ENCODE measurements at regions not wholly inside any gene's neighbourhood (a gene's known extent, or its start where the extent isn't known, plus 50 kb on each side); places are given as distances from the start of the nearest gene placed in this dataset.
"Not testable (repeated sequence)": the region's sequence is repeated elsewhere in the genome, so short reads cannot be mapped to it uniquely, and the experiment has no call there.

GRCh38 chrX:104513162-104513561 lies 52.8 kb upstream of the IL1RAPL2 start:
- no peak for DNase-seq

DNA sequence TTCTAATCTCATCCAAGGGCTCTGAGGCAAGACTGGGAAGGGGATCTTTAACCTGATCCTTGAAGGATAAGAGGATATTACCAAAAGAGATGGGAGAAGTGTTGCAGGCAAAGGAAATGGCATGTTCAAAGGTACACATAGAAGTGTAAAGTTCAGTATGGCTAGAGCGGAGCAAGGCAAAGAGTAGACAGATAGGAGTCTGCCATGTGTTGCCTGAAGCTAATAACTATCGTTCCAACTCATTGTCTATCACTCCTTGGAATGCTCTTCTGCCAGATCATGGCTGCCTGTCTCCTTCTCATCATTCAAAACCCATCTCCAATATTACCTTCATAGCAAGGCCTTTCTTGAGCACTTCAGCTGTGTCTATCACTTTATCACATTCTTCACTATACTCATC lies 55.2 kb upstream of the IL1RAPL2 start:
- DNase-seq, result no peak

- DNase-seq, result no peak
Measured at GRCh38 chrX:104502460-104502859, 63.5 kb upstream of the IL1RAPL2 start.

DNA sequence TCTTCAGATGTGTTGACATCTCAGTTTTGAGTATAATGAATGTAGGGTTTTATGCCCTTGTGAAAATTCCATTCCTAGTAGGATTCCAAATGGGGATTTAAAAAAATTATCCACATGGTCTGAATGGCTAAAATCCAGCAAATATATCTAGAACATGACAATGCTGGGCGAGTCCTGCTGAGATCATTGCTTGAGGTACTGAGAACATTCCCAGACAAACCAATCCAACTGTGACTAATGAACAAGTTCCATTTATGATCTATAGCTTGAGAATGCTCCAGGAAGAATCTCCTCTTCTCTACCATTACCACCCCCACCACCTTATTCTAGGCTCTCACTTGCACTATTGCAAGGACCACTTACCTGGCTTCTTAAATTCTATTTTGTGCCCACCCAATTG lies 77.2 kb upstream of the IL1RAPL2 start:
- DNase-seq, result no peak

GRCh38 chrX:104486691-104487090 lies 79.3 kb upstream of the IL1RAPL2 start:
- DNase-seq, result no peak

DNA sequence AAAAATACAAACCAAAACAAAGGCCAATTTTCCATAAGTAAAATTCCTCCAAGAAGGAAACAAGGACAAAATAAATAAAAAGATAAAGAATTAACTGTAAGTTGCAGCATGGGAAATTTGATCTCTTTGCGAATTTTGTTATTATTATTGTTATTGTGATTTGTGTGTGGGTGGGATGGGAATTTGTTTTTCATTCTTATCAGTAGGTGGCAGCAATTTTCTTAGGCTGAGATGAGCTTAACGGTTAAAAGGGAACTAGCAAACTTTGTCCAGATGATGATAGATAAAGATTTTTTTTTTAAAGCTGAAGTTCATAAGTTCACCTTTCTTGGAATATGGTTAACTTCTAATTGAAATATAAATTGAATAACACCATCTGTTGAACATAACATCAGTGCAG lies 83.2 kb upstream of the IL1RAPL2 start:
- no peak for DNase-seq

DNA sequence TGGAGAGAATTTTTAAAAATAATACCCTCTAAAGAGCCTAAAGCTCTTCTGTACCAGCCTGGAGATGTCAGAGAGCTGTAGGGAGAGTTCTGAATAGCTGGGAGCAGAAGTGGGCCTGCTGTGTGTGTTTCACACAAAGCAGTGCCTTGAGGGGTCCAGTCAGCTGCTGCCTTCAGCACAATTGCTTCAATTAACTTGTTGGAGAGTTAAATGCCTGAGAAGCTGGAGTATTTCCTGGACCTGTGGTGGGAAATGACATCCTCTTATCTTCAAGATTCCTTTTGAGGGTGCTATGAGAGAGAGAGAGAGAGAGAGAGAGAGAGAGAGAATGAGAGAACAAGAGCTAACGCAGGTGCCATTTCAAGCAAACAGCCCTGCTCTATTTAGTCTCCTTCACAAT lies 96.2 kb upstream of the IL1RAPL2 start:
- DNase-seq, result no peak

GRCh38 chrX:104459796-104460195 lies 106.2 kb upstream of the IL1RAPL2 start:
- DNase-seq, result no peak

DNA sequence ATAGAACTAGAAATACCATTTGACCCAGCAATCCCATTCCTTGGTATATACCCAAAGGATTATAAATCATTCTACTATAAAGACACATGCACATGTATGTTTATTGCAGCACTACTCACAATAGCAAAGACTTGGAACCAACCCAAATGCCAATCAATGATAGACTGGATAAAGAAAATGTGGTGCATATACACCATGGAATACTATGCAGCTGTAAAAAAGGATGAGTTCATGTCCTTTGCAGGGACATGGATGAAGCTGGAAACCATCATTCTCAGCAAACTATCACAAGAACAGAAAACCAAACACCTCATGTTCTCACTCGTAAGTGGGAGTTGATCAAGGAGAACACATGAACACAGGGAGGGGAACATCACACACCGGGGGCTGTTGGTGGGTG lies 108.9 kb upstream of the IL1RAPL2 start:
- DNase-seq, result not testable (repeated sequence)

GRCh38 chrX:104450316-104450715 lies 115.7 kb upstream of the IL1RAPL2 start:
- DNase-seq, result no peak

- no peak for DNase-seq
Measured at GRCh38 chrX:104445591-104445990, 120.4 kb upstream of the IL1RAPL2 start.

DNA sequence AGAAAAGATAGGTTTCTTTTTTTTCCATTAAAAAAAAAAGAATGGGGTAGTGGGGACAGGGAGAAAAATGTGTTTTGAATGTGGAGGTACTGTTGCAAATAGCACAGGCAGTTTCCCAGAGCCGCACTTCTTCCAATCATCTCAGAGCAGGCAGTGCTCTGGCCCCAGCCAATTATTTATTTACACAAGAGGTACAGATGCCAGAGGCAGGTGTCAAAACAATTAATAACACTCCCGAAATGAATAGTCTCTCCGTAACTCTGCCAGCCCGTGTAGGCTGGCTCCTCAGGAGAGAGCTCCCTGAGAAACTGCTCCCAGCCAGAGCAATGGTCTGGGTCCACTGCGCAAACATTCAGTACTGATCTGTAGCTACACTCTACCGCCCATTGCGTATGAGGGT lies 130.8 kb upstream of the IL1RAPL2 start:
- no peak for DNase-seq

DNA sequence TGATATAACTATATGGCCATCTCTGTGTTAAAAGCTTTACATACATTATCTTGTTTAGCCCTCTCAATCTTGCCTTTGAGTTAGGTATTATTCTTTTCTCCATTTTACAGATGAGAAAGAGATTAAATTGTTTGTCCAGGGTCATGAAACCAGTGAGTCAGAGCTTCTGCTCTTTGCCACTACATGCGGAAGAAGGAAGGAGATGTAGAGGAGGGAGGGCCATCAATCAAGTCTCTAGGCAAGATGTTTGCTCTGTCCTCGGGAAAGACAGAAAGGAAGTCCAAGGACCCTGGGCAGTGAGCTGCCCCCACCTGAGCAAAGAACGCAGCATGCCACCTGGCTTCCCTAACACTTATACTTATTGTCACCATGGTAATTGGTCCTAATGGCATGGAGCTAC lies 133.7 kb upstream of the IL1RAPL2 start:
- DNase-seq, result no peak

DNA sequence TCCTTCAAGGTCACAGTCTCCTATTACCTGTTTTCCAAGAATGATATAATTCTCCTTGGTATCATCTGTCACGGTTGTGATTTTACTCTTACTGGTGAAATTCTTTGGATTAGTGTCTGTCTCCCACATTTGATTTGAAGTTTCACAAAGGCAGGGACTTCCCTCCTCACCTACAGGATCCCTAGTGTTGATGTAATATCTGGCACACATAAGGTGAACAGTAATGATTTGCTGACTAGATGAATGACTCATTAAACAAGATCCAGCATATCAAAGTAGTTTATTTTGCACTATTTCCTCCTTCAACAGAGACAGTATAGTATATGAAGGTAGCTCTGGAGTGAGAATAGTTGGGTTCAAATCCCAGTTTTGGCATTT lies 135.3 kb upstream of the IL1RAPL2 start:
- DNase-seq, result no peak

DNA sequence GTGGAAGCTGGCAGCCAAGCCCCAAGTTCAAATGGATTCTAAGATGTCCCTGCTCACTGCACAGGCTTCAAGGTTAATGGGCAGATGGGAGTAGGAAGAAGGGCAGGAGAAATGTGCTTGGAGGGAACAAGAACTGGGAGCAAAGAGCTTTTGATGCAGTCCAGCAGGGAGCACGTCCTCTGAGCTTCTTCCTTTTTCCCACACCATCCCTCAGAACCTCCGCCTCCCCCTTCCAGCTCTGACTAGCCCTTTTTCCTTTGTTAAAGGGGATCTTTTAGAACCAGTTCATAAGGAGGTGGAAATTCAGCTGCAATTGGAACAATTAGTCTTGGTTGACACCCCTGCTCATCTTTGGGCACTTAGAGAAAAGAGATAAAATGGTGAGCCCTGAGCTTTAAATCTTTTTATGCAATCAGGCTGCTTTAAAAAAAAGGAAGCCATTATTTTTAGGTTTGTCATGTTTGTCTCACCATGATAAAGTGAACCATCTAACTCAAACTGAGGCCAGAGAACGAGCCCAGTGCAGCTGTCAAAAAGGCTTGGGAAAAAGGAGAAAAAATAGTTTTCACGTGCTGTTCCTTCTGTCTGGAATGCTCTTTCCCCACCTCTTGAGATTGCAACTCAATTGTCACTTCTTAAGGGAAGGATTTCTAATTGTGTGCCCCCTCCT lies 135.8 kb upstream of the IL1RAPL2 start:
- DNase-seq, result no peak

DNA sequence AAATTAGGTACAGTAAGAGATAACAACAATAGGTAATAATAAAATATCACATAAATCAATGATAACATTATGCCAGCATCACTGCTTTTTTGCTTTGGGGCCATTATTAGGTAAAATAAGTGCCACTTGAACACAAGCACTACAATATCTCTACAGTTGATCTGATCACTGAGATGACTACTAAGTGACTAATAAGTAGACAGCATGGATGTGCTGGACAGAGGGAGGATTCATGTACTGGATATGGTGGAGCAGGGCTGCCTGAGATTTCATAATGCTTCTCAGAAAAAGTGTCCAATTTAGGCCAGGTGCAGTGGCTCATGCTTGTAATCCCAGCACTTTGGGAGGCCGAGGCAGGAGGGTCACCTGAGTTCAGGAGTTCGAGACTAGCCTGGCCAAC lies 137.8 kb upstream of the IL1RAPL2 start:
- no peak for DNase-seq

DNA sequence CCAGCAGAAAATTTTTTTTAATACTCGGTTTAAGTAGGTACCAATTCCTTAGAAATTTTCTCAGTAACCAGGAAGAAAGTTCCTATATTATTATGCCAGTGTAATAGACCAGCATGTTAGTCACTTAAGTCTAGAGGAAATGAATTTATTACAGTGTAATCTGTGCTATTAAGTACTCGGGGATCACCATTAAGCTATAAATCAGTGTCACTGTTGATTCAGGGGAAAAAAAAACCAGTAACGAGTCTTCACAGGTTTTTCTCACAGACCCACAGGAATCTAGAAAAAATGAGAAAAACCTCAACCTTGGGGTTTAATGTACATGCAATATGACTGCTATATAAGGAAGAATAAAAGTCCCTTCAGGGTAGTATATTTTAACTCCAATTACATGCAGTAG lies 138.3 kb upstream of the IL1RAPL2 start:
- DNase-seq, result no peak

- DNase-seq, result no peak
Measured at GRCh38 chrX:104427073-104427472, 138.9 kb upstream of the IL1RAPL2 start.

GRCh38 chrX:104420907-104421306 lies 145.1 kb upstream of the IL1RAPL2 start:
- DNase-seq, result no peak

DNA sequence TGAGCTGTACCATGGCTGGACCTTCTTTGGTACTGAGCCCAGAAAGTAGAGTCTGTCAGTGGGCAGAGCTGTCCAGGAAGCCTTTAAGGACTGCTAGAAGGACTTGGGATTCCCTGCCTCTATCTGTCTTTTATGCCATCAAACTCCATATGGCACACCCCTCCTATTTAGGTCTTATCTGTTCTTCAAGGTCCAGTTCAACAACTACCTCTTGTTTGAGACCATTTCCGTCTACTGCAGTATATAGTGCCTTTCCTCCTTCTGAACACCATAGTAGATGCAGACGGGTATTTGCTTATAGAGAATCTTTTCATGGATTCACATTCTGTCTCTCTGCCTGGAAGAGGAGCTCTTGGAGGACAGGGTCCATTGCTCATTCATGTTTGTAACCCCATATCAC lies 146.1 kb upstream of the IL1RAPL2 start:
- DNase-seq, result no peak

GRCh38 chrX:104419211-104419610 lies 146.8 kb upstream of the IL1RAPL2 start:
- DNase-seq, result no peak

- no peak for DNase-seq
Measured at GRCh38 chrX:104411800-104412199, 154.2 kb upstream of the IL1RAPL2 start.

- DNase-seq, result no peak
Measured at GRCh38 chrX:104400387-104400786, 145.7 kb upstream of the ESX1 start.

GRCh38 chrX:104392350-104392749 lies 137.6 kb upstream of the ESX1 start:
- no peak for DNase-seq

GRCh38 chrX:104391906-104392305 lies 137.2 kb upstream of the ESX1 start:
- DNase-seq, result no peak

DNA sequence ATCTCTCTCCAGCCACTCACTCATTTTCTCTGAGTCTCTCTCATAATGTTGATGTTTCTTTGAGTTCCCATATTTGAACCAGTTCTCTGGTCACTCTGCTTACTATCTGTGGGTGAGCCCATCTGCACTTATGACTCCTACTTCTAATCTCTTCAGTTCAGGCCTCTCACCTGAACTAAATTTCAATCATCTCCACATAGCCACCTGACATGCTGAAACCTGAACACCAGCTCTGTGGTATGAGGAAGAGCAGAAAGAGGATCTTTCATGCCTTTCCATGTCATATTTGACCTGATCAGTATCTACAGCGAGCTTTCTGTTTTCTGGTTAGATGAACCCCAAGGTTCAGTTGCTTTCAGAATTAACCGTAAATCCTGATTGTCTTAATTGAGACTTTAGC lies 122.2 kb upstream of the ESX1 start:
- no peak for DNase-seq
